ENCODE measurements at regions not wholly inside any gene's neighbourhood (a gene's known extent, or its start where the extent isn't known, plus 50 kb on each side); places are given as distances from the start of the nearest gene placed in this dataset.

GRCh38 chr3:1798711-1799405 lies 299.8 kb upstream of the CNTN4 start:
- ChIA-PET CTCF (no interaction called here), POLR2A (no interaction called here)
- no peaks in the 10 kb centered on the region for H3K27me3 Mint-ChIP-seq
- no peaks in the 10 kb centered on the region for H3K36me3 Mint-ChIP-seq
- intact Hi-C loops (cut with micrococcal nuclease): no loop called here
- DNase-seq: no peak
- no peaks in the 10 kb centered on the region for H3K4me1 Mint-ChIP-seq (ENCODE audit: low read depth)
- no peak overlapping the region for H3K4me3 Mint-ChIP-seq
- H3K27ac Mint-ChIP-seq: no peak overlapping the region
- peaks cover 10% of the 10 kb centered on the region for H3K9me3 Mint-ChIP-seq

- no peaks in the 10 kb centered on the region for H3K36me3 Mint-ChIP-seq
- ChIA-PET POLR2A (no interaction called here), CTCF (no interaction called here)
- intact Hi-C loops (cut with micrococcal nuclease): no loop called here
- no peaks in the 10 kb centered on the region for H3K4me1 Mint-ChIP-seq (ENCODE audit: low read depth)
- H3K27me3 Mint-ChIP-seq: no peaks in the 10 kb centered on the region
- no peak overlapping the region for H3K27ac Mint-ChIP-seq
- no peak for DNase-seq
- peaks cover 28% of the 10 kb centered on the region for H3K9me3 Mint-ChIP-seq
- H3K4me3 Mint-ChIP-seq: no peak overlapping the region
Measured at GRCh38 chr3:1805331-1805730, 293.3 kb upstream of the CNTN4 start.

GRCh38 chr3:1808590-1808989 lies 290.1 kb upstream of the CNTN4 start:
- H3K9me3 Mint-ChIP-seq: peaks cover 28% of the 10 kb centered on the region
- no peak for DNase-seq

GRCh38 chr3:1823867-1824266 lies 274.8 kb upstream of the CNTN4 start:
- Mint-ChIP-seq H3K27me3 (no peaks in the 10 kb centered on the region), H3K9me3 (no peaks in the 10 kb centered on the region), H3K4me1 (ENCODE audit: low read depth) (no peaks in the 10 kb centered on the region), H3K36me3 (no peaks in the 10 kb centered on the region), H3K4me3 (no peak overlapping the region), H3K27ac (no peak overlapping the region)
- intact Hi-C loops (cut with micrococcal nuclease): no loop called here
- ChIA-PET CTCF (no interaction called here), POLR2A (no interaction called here)
- DNase-seq: no peak

More at GRCh38 chr3:1808590-1808989, 290.1 kb upstream of the CNTN4 start:
- H3K36me3 Mint-ChIP-seq: no peaks in the 10 kb centered on the region
- H3K4me3 Mint-ChIP-seq: no peak overlapping the region
- intact Hi-C loops (cut with micrococcal nuclease): no loop called here
- CTCF ChIA-PET: no interaction called here
- H3K4me1 Mint-ChIP-seq (ENCODE audit: low read depth): no peaks in the 10 kb centered on the region
- POLR2A ChIA-PET: no interaction called here
- no peak overlapping the region for H3K27ac Mint-ChIP-seq
- no peaks in the 10 kb centered on the region for H3K27me3 Mint-ChIP-seq

GRCh38 chr3:1824359-1824758 lies 274.3 kb upstream of the CNTN4 start:
- CTCF ChIA-PET: no interaction called here
- no peaks in the 10 kb centered on the region for H3K4me1 Mint-ChIP-seq (ENCODE audit: low read depth)
- no peaks in the 10 kb centered on the region for H3K36me3 Mint-ChIP-seq
- no peak overlapping the region for H3K27ac Mint-ChIP-seq
- intact Hi-C loops (cut with micrococcal nuclease): no loop called here
- POLR2A ChIA-PET: no interaction called here
- no peaks in the 10 kb centered on the region for H3K9me3 Mint-ChIP-seq
- H3K27me3 Mint-ChIP-seq: no peaks in the 10 kb centered on the region
- H3K4me3 Mint-ChIP-seq: no peak overlapping the region
- no peak for DNase-seq

GRCh38 chr3:1828519-1828918 lies 270.1 kb upstream of the CNTN4 start:
- H3K27me3 Mint-ChIP-seq: no peaks in the 10 kb centered on the region
- no peak for DNase-seq
- no peaks in the 10 kb centered on the region for H3K36me3 Mint-ChIP-seq
- H3K27ac Mint-ChIP-seq: no peak overlapping the region
- no peaks in the 10 kb centered on the region for H3K9me3 Mint-ChIP-seq
- H3K4me3 Mint-ChIP-seq: no peak overlapping the region
- H3K4me1 Mint-ChIP-seq (ENCODE audit: low read depth): no peaks in the 10 kb centered on the region
- intact Hi-C loops (cut with micrococcal nuclease): no loop called here
- CTCF ChIA-PET: no interaction called here
- POLR2A ChIA-PET: no interaction called here

GRCh38 chr3:1830851-1831250 lies 267.8 kb upstream of the CNTN4 start:
- CTCF ChIA-PET: no interaction called here
- no peaks in the 10 kb centered on the region for H3K27me3 Mint-ChIP-seq
- POLR2A ChIA-PET: no interaction called here

GRCh38 chr3:1832395-1832794 lies 266.3 kb upstream of the CNTN4 start:
- ChIA-PET CTCF (no interaction called here), POLR2A (no interaction called here)
- H3K4me3 Mint-ChIP-seq: no peak overlapping the region
- H3K36me3 Mint-ChIP-seq: no peaks in the 10 kb centered on the region
- H3K27me3 Mint-ChIP-seq: no peaks in the 10 kb centered on the region
- H3K27ac Mint-ChIP-seq: no peak overlapping the region
- H3K4me1 Mint-ChIP-seq (ENCODE audit: low read depth): no peaks in the 10 kb centered on the region
- intact Hi-C loops (cut with micrococcal nuclease): no loop called here
- H3K9me3 Mint-ChIP-seq: peaks cover 4% of the 10 kb centered on the region
- DNase-seq: no peak

More at GRCh38 chr3:1830851-1831250, 267.8 kb upstream of the CNTN4 start:
- Mint-ChIP-seq H3K27ac (no peak overlapping the region), H3K36me3 (no peaks in the 10 kb centered on the region), H3K9me3 (peaks cover 4% of the 10 kb centered on the region), H3K4me3 (no peak overlapping the region), H3K4me1 (ENCODE audit: low read depth) (no peaks in the 10 kb centered on the region)
- DNase-seq: no peak
- intact Hi-C loops (cut with micrococcal nuclease): no loop called here

GRCh38 chr3:1843111-1843510 lies 255.6 kb upstream of the CNTN4 start:
- H3K9me3 Mint-ChIP-seq: peaks cover 3% of the 10 kb centered on the region
- H3K4me3 Mint-ChIP-seq: no peak overlapping the region
- H3K4me1 Mint-ChIP-seq (ENCODE audit: low read depth): no peaks in the 10 kb centered on the region
- no peak overlapping the region for H3K27ac Mint-ChIP-seq
- CTCF ChIA-PET: no interaction called here
- H3K36me3 Mint-ChIP-seq: no peaks in the 10 kb centered on the region
- intact Hi-C loops (cut with micrococcal nuclease): no loop called here
- DNase-seq: no peak
- H3K27me3 Mint-ChIP-seq: no peaks in the 10 kb centered on the region
- POLR2A ChIA-PET: no interaction called here

GRCh38 chr3:1847571-1847970 lies 251.1 kb upstream of the CNTN4 start:
- ChIA-PET POLR2A (no interaction called here), CTCF (no interaction called here)
- no peak for DNase-seq
- intact Hi-C loops (cut with micrococcal nuclease): no loop called here
- Mint-ChIP-seq H3K27ac (no peak overlapping the region), H3K4me3 (no peak overlapping the region), H3K9me3 (peaks cover 3% of the 10 kb centered on the region), H3K36me3 (no peaks in the 10 kb centered on the region), H3K4me1 (ENCODE audit: low read depth) (no peaks in the 10 kb centered on the region), H3K27me3 (no peaks in the 10 kb centered on the region)

GRCh38 chr3:1848935-1849334 lies 249.7 kb upstream of the CNTN4 start:
- Mint-ChIP-seq H3K4me1 (ENCODE audit: low read depth) (no peaks in the 10 kb centered on the region), H3K36me3 (no peaks in the 10 kb centered on the region), H3K4me3 (no peak overlapping the region), H3K27ac (no peak overlapping the region), H3K27me3 (no peaks in the 10 kb centered on the region), H3K9me3 (peaks cover 2% of the 10 kb centered on the region)
- no peak for DNase-seq
- CTCF ChIA-PET: no interaction called here
- POLR2A ChIA-PET: no interaction called here
- intact Hi-C loops (cut with micrococcal nuclease): no loop called here

GRCh38 chr3:1852950-1853349 lies 245.7 kb upstream of the CNTN4 start:
- intact Hi-C loops (cut with micrococcal nuclease): no loop called here
- Mint-ChIP-seq H3K4me3 (no peak overlapping the region), H3K4me1 (ENCODE audit: low read depth) (no peaks in the 10 kb centered on the region), H3K36me3 (no peaks in the 10 kb centered on the region), H3K27me3 (no peaks in the 10 kb centered on the region), H3K27ac (no peak overlapping the region), H3K9me3 (no peaks in the 10 kb centered on the region)
- ChIA-PET CTCF (no interaction called here), POLR2A (no interaction called here)
- DNase-seq: no peak

GRCh38 chr3:1855841-1856240 lies 242.8 kb upstream of the CNTN4 start:
- Mint-ChIP-seq H3K4me1 (ENCODE audit: low read depth) (no peaks in the 10 kb centered on the region), H3K36me3 (no peaks in the 10 kb centered on the region), H3K9me3 (no peaks in the 10 kb centered on the region), H3K27ac (no peak overlapping the region), H3K27me3 (no peaks in the 10 kb centered on the region), H3K4me3 (no peak overlapping the region)
- intact Hi-C loops (cut with micrococcal nuclease): no loop called here
- POLR2A ChIA-PET: no interaction called here
- CTCF ChIA-PET: no interaction called here
- DNase-seq: no peak

- ChIA-PET CTCF (no interaction called here), POLR2A (no interaction called here)
- H3K4me1 Mint-ChIP-seq (ENCODE audit: low read depth): no peaks in the 10 kb centered on the region
- DNase-seq: no peak
- peaks cover 10% of the 10 kb centered on the region for H3K9me3 Mint-ChIP-seq
- H3K27ac Mint-ChIP-seq: no peak overlapping the region
- H3K27me3 Mint-ChIP-seq: no peaks in the 10 kb centered on the region
- no peak overlapping the region for H3K4me3 Mint-ChIP-seq
- no peaks in the 10 kb centered on the region for H3K36me3 Mint-ChIP-seq
- intact Hi-C loops (cut with micrococcal nuclease): no loop called here
Measured at GRCh38 chr3:1870738-1871137, 227.9 kb upstream of the CNTN4 start.

All from activated CD4-positive, alpha-beta memory T cell treated with anti-CD3 and anti-CD28 coated beads for 36 hours (primary cell).